HEK293 (cell line): ENCODE measurements at regions not wholly inside any gene's neighbourhood (a gene's known extent, or its start where the extent isn't known, plus 50 kb on each side); places are given as distances from the start of the nearest gene placed in this dataset.

Experiments
- CTCF ChIA-PET: fragments of 350-600 bp; formaldehyde crosslinking; extraction: SDS; loops from one replicate; lab custom pipeline; 2021; ENCODE audit warnings: antibody characterized with exemption; lab: Yijun Ruan, JAX
- POLR2A ChIA-PET: fragments of 300-600 bp; formaldehyde crosslinking; extraction: SDS; loops from one replicate; lab custom pipeline; 2020; ENCODE audit warnings: antibody characterized with exemption, inconsistent platforms; lab: Yijun Ruan, JAX
- H3K27ac ChIP-seq: fragments of 200-500 bp; sonication (Bioruptor generic); 2 replicates; pipeline ENCODE4 v1.5.1; 2014; ENCODE audit warnings: low read depth, low read length, control low read depth, inconsistent platforms; ENCODE audit errors: extremely low read depth
- H3K36me3 ChIP-seq, 2 experiments: fragments of 200-500 bp in 1 of 2; sonication (Bioruptor generic) in 1 of 2; 1 replicate in 1 of 2; 2 replicates in 1 of 2; pipeline ENCODE4 v1.5.1; 2014 to 2017; ENCODE audit warnings: inconsistent platforms in 2 of 2, low read length in 2 of 2; ENCODE audit not compliant: control insufficient read depth in 2 of 2, insufficient read depth in 1 of 2
- H3K4me1 ChIP-seq: fragments of 200-500 bp; sonication (Bioruptor generic); 2 replicates; pipeline ENCODE4 v1.5.1; 2014; ENCODE audit warnings: mild to moderate bottlenecking, low read length, inconsistent platforms; ENCODE audit not compliant: control insufficient read depth, insufficient read depth
- H3K4me3 ChIP-seq: 2 replicates; pipeline ENCODE4 v1.5.1; 2011; ENCODE audit warnings: low read depth, mild to moderate bottlenecking, control low read depth, low read length, moderate library complexity
- H3K9me3 ChIP-seq: fragments of 200-500 bp; sonication (Bioruptor generic); 2 replicates; pipeline ENCODE4 v1.5.1; 2014; ENCODE audit warnings: low read depth, low read length, inconsistent platforms; ENCODE audit not compliant: control insufficient read depth, insufficient read depth
- GLIS2 ChIP-seq: fragments of 450-650 bp; formaldehyde crosslinking; IDR thresholded peaks from 2 replicates; pipeline ENCODE4 v1.5.1; 2016; ENCODE audit warnings: missing biosample characterization, missing genetic modification characterization
- HOXA7 ChIP-seq: sonication (generic); formaldehyde crosslinking; IDR thresholded peaks from 2 replicates; pipeline ENCODE4 v1.8.1; 2022; ENCODE audit warnings: missing genetic modification reagents, borderline replicate concordance
- HOXD13 ChIP-seq: sonication (generic); formaldehyde crosslinking; IDR thresholded peaks from 2 replicates; pipeline ENCODE4 v1.8.0; 2022; ENCODE audit warnings: missing genetic modification reagents, borderline replicate concordance
- OSR2 ChIP-seq: fragments of 450-650 bp; formaldehyde crosslinking; IDR thresholded peaks from 2 replicates; pipeline ENCODE4 v1.5.1; 2016; ENCODE audit warnings: missing biosample characterization, missing genetic modification characterization
- PRDM1 ChIP-seq: fragments of 450-650 bp; formaldehyde crosslinking; IDR thresholded peaks from 2 replicates; pipeline ENCODE4; 2016; ENCODE audit warnings: missing biosample characterization, missing genetic modification characterization
- PRDM10 ChIP-seq: fragments of 450-650 bp; formaldehyde crosslinking; IDR thresholded peaks from 2 replicates; pipeline ENCODE4 v1.5.1; 2016; ENCODE audit warnings: missing biosample characterization, missing genetic modification characterization
- PRDM2 ChIP-seq: fragments of 450-650 bp; formaldehyde crosslinking; IDR thresholded peaks from 2 replicates; pipeline ENCODE4 v1.5.1; 2016; ENCODE audit warnings: missing biosample characterization, missing genetic modification characterization, borderline replicate concordance
- RBAK ChIP-seq: fragments of 450-650 bp; formaldehyde crosslinking; IDR thresholded peaks from 2 replicates; pipeline ENCODE4 v1.5.1; 2016; ENCODE audit warnings: missing biosample characterization, missing genetic modification characterization
- SCRT2 ChIP-seq: fragments of 450-650 bp; formaldehyde crosslinking; IDR thresholded peaks from 2 replicates; pipeline ENCODE4 v1.5.1; 2016; ENCODE audit warnings: missing biosample characterization, missing genetic modification characterization
- ZBTB48 ChIP-seq: fragments of 450-650 bp; formaldehyde crosslinking; IDR thresholded peaks from 2 replicates; pipeline ENCODE4 v1.5.1; 2016; ENCODE audit warnings: missing biosample characterization, missing genetic modification characterization
- ZNF16 ChIP-seq: fragments of 450-650 bp; formaldehyde crosslinking; IDR thresholded peaks from 2 replicates; pipeline ENCODE4 v1.5.1; 2016; ENCODE audit warnings: low read depth, missing biosample characterization, missing genetic modification characterization
- ZNF184 ChIP-seq: fragments of 450-650 bp; IDR thresholded peaks from 2 replicates; pipeline ENCODE4 v1.5.1; 2018; ENCODE audit warnings: missing biosample characterization, mild to moderate bottlenecking, missing genetic modification characterization
- ZNF23 ChIP-seq: fragments of 450-650 bp; formaldehyde crosslinking; IDR thresholded peaks from 2 replicates; pipeline ENCODE4 v1.5.1; 2016; ENCODE audit warnings: missing biosample characterization, missing genetic modification characterization, borderline replicate concordance
- ZNF311 ChIP-seq: fragments of 450-650 bp; formaldehyde crosslinking; IDR thresholded peaks from 2 replicates; pipeline ENCODE4 v1.5.1; 2017; ENCODE audit warnings: missing biosample characterization, missing genetic modification characterization, borderline replicate concordance
- ZNF354C ChIP-seq: fragments of 450-650 bp; formaldehyde crosslinking; IDR thresholded peaks from 2 replicates; pipeline ENCODE4 v1.5.1; 2016; ENCODE audit warnings: missing biosample characterization, missing genetic modification characterization, low read depth, borderline replicate concordance
- ZNF366 ChIP-seq: fragments of 450-650 bp; formaldehyde crosslinking; conservative IDR thresholded peaks from 2 replicates; pipeline ENCODE4 v1.5.1; 2016; ENCODE audit warnings: missing biosample characterization, missing genetic modification characterization
- ZNF37A ChIP-seq: fragments of 450-650 bp; IDR thresholded peaks from 2 replicates; pipeline ENCODE4 v1.5.1; 2018; ENCODE audit warnings: missing biosample characterization, missing genetic modification characterization
- ZNF521 ChIP-seq: fragments of 450-650 bp; formaldehyde crosslinking; IDR thresholded peaks from 2 replicates; pipeline ENCODE4 v1.5.1; 2017; ENCODE audit warnings: missing biosample characterization, mild to moderate bottlenecking, missing genetic modification characterization
- ZNF660 ChIP-seq: fragments of 450-650 bp; IDR thresholded peaks from 2 replicates; pipeline ENCODE4 v1.5.1; 2018; ENCODE audit warnings: missing biosample characterization, mild to moderate bottlenecking, missing genetic modification characterization
- ZNF701 ChIP-seq: fragments of 450-650 bp; formaldehyde crosslinking; IDR thresholded peaks from 2 replicates; pipeline ENCODE4 v1.5.1; 2016; ENCODE audit warnings: missing biosample characterization, missing genetic modification characterization
- ZNF707 ChIP-seq: fragments of 450-650 bp; formaldehyde crosslinking; IDR thresholded peaks from 2 replicates; pipeline ENCODE4 v1.5.1; 2016; ENCODE audit warnings: missing biosample characterization, missing genetic modification characterization
- TF ChIP-seq, protein P1 (sequence below): fragments of 450-650 bp; formaldehyde crosslinking; IDR thresholded peaks from 2 replicates; pipeline ENCODE4 v1.5.1; 2016; ENCODE audit warnings: missing biosample characterization, missing genetic modification characterization

DNA sequence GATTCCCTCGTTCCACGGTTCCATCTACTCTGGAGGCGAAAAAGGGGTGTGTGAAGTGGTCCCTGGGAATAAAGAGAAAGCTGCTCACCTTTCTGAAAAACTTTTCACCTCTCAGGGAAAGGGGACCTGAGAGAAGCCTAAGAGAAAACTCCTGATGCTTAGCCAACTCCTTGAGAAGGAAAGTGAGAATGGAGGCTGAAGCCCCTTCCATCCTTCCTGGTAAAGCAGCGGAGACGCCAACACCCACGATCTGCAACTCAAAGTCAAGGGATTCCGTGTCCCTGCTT, 110.0 kb downstream of the ARF6 start:
- Histone ChIP-seq H3K36me3 (no peaks in the 10 kb centered on the region), H3K4me1 (peaks cover 26% of the 10 kb centered on the region), H3K27ac (peak overlapping the region; percentile 54; the same call in 1 of the 2 replicates), H3K9me3 (no peaks in the 10 kb centered on the region), H3K4me3 (peak overlapping the region; percentile 47)
- POLR2A ChIA-PET, result no interaction called here
- no peak for TF ChIP-seq ZNF16
- TF ChIP-seq PRDM1, result peak; percentile 84
- no peak for TF ChIP-seq RBAK
- no peak for TF ChIP-seq ZNF707 (tag by site-specific recombination)
- TF ChIP-seq ZNF184 (tag by site-specific recombination), result no peak
- TF ChIP-seq PRDM10 (tag by site-specific recombination), result peak; percentile 81
- CTCF ChIA-PET, result interaction anchor here (2.4 kb wide), 1 partner anchor 140 kb away, joined by 8 read pairs; no protein-coding TSS in a partner anchor

- no peaks in the 10 kb centered on the region for H3K36me3 ChIP-seq
- H3K4me3 ChIP-seq, result peak overlapping the region; percentile 47
- H3K4me1 ChIP-seq, result peaks cover 26% of the 10 kb centered on the region
- ChIA-PET CTCF (interaction anchor here (1.1 kb wide), 1 partner anchor 52 kb away, joined by 3 read pairs; no protein-coding TSS in a partner anchor), POLR2A (no interaction called here)
- H3K27ac ChIP-seq, result peak overlapping the region; percentile 54; the same call in 1 of the 2 replicates
- no peaks in the 10 kb centered on the region for H3K9me3 ChIP-seq
- TF ChIP-seq SCRT2 (tag by site-specific recombination) (no peak), ZNF366 (tag by site-specific recombination) (no peak), ZNF521 (no peak), HOXD13 (CRISPR knock-in tag) (no peak), PRDM2 (tag by site-specific recombination) (no peak), ZNF701 (tag by site-specific recombination) (no peak), ZNF311 (tag by site-specific recombination) (no peak), ZBTB48 (peak; percentile 69; the same call in 1 of the 2 replicates), GLIS2 (tag by site-specific recombination) (peak; percentile 90), OSR2 (tag by site-specific recombination) (no peak), ZNF23 (tag by site-specific recombination) (no peak), ZNF37A (tag by site-specific recombination) (no peak), ZNF354C (tag by site-specific recombination) (no peak), ZNF660 (0 out of 2 replicates have a peak, but pooled peaks have one; percentile 45), HOXA7 (CRISPR knock-in tag) (no peak)
- TF ChIP-seq, protein P1, sequence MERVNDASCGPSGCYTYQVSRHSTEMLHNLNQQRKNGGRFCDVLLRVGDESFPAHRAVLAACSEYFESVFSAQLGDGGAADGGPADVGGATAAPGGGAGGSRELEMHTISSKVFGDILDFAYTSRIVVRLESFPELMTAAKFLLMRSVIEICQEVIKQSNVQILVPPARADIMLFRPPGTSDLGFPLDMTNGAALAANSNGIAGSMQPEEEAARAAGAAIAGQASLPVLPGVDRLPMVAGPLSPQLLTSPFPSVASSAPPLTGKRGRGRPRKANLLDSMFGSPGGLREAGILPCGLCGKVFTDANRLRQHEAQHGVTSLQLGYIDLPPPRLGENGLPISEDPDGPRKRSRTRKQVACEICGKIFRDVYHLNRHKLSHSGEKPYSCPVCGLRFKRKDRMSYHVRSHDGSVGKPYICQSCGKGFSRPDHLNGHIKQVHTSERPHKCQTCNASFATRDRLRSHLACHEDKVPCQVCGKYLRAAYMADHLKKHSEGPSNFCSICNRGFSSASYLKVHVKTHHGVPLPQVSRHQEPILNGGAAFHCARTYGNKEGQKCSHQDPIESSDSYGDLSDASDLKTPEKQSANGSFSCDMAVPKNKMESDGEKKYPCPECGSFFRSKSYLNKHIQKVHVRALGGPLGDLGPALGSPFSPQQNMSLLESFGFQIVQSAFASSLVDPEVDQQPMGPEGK (tag by site-specific recombination), result peak; percentile 70
These were observed 110.5 kb downstream of the ARF6 start for GRCh38 chr14:50003213-50004021.
